Sigmoid colon (tissue), 6 donors: ENCODE measurements at regions not wholly inside any gene's neighbourhood (a gene's known extent, or its start where the extent isn't known, plus 50 kb on each side); places are given as distances from the start of the nearest gene placed in this dataset.

Experiments
- DNase-seq: peaks from one replicate; pipeline ENCODE4 v3.0.0-alpha.2; 2019
- H3K27ac ChIP-seq, 4 donors: fragments of 200-600 bp; sonication (generic); one replicate each; pipeline ENCODE4 v1.5.1; 2016 to 2019; ENCODE audit warnings: mild to moderate bottlenecking in 1 of 4
- H3K27me3 ChIP-seq, 3 donors: fragments of 200-600 bp; sonication (generic); one replicate each; pipeline ENCODE4 v1.5.1; 2019; ENCODE audit warnings: mild to moderate bottlenecking in 1 of 3
- H3K36me3 ChIP-seq, 4 donors: fragments of 200-600 bp; sonication (generic); one replicate each; pipeline ENCODE4 v1.5.1; 2016 to 2019
- H3K4me1 ChIP-seq, 4 donors: fragments of 200-600 bp; sonication (generic); one replicate each; pipeline ENCODE4 v1.5.1; 2017 to 2019
- H3K4me3 ChIP-seq, 4 donors: fragments of 200-600 bp; sonication (generic); one replicate each; pipeline ENCODE4 v1.5.1; 2017 to 2019; ENCODE audit warnings: mild to moderate bottlenecking in 2 of 4, moderate library complexity in 1 of 4
- H3K9me3 ChIP-seq, 4 donors: fragments of 200-600 bp in 3 of 4; sonication (generic) in 3 of 4; one replicate each; pipeline versions ENCODE4 v1.5.1 to v1.6.1; 2013 to 2019
- EP300 ChIP-seq, 4 donors: sonication (generic); formaldehyde crosslinking; IDR thresholded peaks; one replicate each; pipeline ENCODE4 v1.6.1; 2017; ENCODE audit warnings: antibody characterized with exemption in 4 of 4
- POLR2A ChIP-seq, 2 donors: fragments of 450-650 bp; IDR thresholded peaks; one replicate each; pipeline ENCODE4 v1.6.1; 2016; ENCODE audit warnings: antibody characterized with exemption in 2 of 2, mild to moderate bottlenecking in 2 of 2, moderate library complexity in 2 of 2
- POLR2AphosphoS5 ChIP-seq, 4 donors: sonication (generic); formaldehyde crosslinking; IDR thresholded peaks; one replicate each; pipeline ENCODE4 v1.6.1; 2017; ENCODE audit warnings: antibody characterized with exemption in 4 of 4
- WGBS, 2 donors: extraction: QIAGEN DNeasy Blood & Tissue Kit; methylation state at CpG; one replicate each; pipeline ENCODE4 v1.1.7; 2013; 5-methylcytosine and 5-hydroxymethylcytosine counted together
- intact Hi-C: fragments of 100-400 bp; cut with DNase I; formaldehyde crosslinking; loops from one replicate; pipeline ENCODE4 v1.15.1; 2023
- TF ChIP-seq, protein P1 (sequence below), 4 experiments: fragments of 450-650 bp in 3 of 4; fragments of 200-600 bp in 1 of 4; IDR thresholded peaks; one replicate each; pipeline ENCODE4 v1.5.1; 2016 to 2019; ENCODE audit warnings: antibody characterized with exemption in 4 of 4, mild to moderate bottlenecking in 3 of 4, moderate library complexity in 2 of 4
- donor health status: healthy with polysubstance abuse.
- donor health status: healthy.

DNA sequence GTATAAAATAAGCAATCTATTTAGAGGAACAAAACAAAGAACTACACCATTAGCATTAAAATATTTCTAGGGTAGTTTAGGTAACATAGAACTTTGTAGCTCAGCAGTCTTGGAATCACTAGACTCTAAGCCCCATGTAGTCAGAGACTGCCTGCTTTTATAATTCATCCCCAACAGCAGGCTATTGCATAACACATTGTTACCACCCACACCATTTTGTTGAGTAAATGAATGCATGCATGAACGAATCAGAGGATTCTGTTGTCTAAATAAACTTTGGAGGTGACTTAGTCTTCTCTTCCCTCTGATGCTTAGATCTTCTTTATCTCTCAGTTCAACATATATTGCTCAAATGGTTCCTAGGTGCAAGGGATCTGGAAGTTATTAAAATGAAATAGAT is 167.6 kb upstream of the TNP1 start:
- intact Hi-C loops, result no loop called here

DNA sequence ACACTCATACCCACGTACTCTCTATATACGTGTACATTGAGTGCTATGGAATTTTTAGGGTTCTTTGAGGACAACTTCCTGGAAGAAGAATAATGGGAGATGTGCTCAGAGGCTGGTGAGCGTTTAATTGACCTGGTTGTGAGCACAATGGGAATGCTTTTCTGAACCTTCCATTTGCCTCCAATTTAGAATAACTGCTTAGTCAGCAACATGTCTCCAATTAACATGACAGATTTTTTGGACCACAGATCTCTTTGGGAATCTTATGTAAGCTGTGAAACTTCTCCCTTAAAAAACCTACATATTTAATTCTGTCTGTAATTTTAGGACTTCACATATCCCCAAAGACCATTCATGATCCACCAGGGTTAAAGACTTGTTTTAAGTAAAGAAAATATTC is 166.7 kb upstream of the TNP1 start:
- Histone ChIP-seq H3K27me3 (no peaks in the 10 kb centered on the region), H3K4me3 (no peak overlapping the region), H3K36me3 (no peaks in the 10 kb centered on the region), H3K4me1 (no peaks in the 10 kb centered on the region), H3K9me3 (no peaks in the 10 kb centered on the region), H3K27ac (no peak overlapping the region)
- intact Hi-C loops, result no loop called here
- WGBS, 2 donors, result 76 to 82% methylated on average over 3 of the region's 3 CpGs
- TF ChIP-seq, protein P1, sequence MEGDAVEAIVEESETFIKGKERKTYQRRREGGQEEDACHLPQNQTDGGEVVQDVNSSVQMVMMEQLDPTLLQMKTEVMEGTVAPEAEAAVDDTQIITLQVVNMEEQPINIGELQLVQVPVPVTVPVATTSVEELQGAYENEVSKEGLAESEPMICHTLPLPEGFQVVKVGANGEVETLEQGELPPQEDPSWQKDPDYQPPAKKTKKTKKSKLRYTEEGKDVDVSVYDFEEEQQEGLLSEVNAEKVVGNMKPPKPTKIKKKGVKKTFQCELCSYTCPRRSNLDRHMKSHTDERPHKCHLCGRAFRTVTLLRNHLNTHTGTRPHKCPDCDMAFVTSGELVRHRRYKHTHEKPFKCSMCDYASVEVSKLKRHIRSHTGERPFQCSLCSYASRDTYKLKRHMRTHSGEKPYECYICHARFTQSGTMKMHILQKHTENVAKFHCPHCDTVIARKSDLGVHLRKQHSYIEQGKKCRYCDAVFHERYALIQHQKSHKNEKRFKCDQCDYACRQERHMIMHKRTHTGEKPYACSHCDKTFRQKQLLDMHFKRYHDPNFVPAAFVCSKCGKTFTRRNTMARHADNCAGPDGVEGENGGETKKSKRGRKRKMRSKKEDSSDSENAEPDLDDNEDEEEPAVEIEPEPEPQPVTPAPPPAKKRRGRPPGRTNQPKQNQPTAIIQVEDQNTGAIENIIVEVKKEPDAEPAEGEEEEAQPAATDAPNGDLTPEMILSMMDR (IDR thresholded peaks at IDR 0.05), result no peak
- no peak for TF ChIP-seq POLR2AphosphoS5 (IDR thresholded peaks at IDR 0.05)
- no peak for DNase-seq

More for the DNA sequence above, 167.6 kb upstream of the TNP1 start:
- Histone ChIP-seq H3K4me1 (no peaks in the 10 kb centered on the region), H3K4me3 (no peak overlapping the region), H3K36me3 (no peaks in the 10 kb centered on the region), H3K9me3 (no peaks in the 10 kb centered on the region), H3K27ac (no peak overlapping the region), H3K27me3 (no peaks in the 10 kb centered on the region)
- 16 to 64% methylated on average over 1 of the region's 1 CpG for WGBS, 2 donors
- DNase-seq, result no peak
- TF ChIP-seq, protein P1 (IDR thresholded peaks at IDR 0.05), result no peak
- no peak for TF ChIP-seq EP300 (IDR thresholded peaks at IDR 0.05)
- TF ChIP-seq POLR2AphosphoS5 (IDR thresholded peaks at IDR 0.05), result no peak
- no peak for TF ChIP-seq POLR2A (IDR thresholded peaks at IDR 0.05)

DNA sequence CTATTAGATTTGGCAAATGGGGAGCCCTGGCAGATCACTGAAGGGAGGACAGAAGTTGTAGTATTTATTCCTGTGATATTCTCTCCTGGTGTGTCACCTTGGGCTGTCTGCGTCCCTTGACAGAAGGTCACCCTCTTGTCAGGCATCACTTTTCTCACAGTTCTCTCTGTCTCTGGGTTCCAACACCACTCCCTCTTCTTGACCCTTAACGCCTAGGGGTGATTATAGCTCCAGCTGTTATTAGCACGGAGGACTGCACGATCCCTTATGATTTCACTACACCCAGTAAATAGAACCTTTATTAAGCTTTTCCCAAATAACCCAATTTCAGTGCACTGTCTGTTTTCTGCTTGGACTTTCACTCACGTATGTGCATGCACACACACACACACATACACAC is 166.3 kb upstream of the TNP1 start:
- H3K4me3 ChIP-seq, result no peak overlapping the region
- H3K9me3 ChIP-seq, result no peaks in the 10 kb centered on the region
- 88 to 90% methylated on average over 5 of the region's 5 CpGs for WGBS, 2 donors
- H3K27ac ChIP-seq, result no peak overlapping the region
- no peak for DNase-seq
- no peaks in the 10 kb centered on the region for H3K4me1 ChIP-seq
- TF ChIP-seq EP300 (IDR thresholded peaks at IDR 0.05) (no peak), POLR2AphosphoS5 (IDR thresholded peaks at IDR 0.05) (no peak), POLR2A (IDR thresholded peaks at IDR 0.05) (no peak)
- TF ChIP-seq, protein P1 (IDR thresholded peaks at IDR 0.05), result no peak
- H3K36me3 ChIP-seq, result no peaks in the 10 kb centered on the region
- no peaks in the 10 kb centered on the region for H3K27me3 ChIP-seq
- intact Hi-C loops, result no loop called here

DNA sequence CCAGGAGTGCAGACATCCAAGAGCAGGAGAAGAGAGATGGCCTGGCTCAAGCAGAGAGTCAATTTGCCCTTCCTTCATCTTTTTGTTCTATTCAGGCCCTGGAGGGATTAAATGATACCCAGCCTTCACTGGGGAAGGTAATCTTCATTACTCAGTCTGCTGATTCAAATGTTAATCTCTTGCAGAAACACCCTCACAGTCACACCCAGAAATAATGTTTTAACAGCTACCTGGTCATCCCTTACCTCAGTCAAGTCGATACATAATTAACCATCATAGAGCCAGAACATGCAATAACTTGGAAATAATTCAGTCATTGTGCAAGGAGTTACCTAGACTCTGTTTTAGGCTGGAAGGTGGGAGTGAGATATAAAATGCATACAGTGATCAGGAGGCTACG is 163.7 kb upstream of the TNP1 start:
- Histone ChIP-seq H3K27ac (no peak overlapping the region), H3K36me3 (no peaks in the 10 kb centered on the region), H3K4me1 (no peaks in the 10 kb centered on the region), H3K9me3 (no peaks in the 10 kb centered on the region), H3K27me3 (no peaks in the 10 kb centered on the region), H3K4me3 (no peak overlapping the region)
- TF ChIP-seq EP300 (IDR thresholded peaks at IDR 0.05) (no peak), POLR2A (IDR thresholded peaks at IDR 0.05) (no peak), POLR2AphosphoS5 (IDR thresholded peaks at IDR 0.05) (no peak)
- TF ChIP-seq, protein P1 (IDR thresholded peaks at IDR 0.05), result no peak
- 27 to 60% methylated on average over 2 of the region's 2 CpGs for WGBS, 2 donors
- intact Hi-C loops, result no loop called here
- no peak for DNase-seq

DNA sequence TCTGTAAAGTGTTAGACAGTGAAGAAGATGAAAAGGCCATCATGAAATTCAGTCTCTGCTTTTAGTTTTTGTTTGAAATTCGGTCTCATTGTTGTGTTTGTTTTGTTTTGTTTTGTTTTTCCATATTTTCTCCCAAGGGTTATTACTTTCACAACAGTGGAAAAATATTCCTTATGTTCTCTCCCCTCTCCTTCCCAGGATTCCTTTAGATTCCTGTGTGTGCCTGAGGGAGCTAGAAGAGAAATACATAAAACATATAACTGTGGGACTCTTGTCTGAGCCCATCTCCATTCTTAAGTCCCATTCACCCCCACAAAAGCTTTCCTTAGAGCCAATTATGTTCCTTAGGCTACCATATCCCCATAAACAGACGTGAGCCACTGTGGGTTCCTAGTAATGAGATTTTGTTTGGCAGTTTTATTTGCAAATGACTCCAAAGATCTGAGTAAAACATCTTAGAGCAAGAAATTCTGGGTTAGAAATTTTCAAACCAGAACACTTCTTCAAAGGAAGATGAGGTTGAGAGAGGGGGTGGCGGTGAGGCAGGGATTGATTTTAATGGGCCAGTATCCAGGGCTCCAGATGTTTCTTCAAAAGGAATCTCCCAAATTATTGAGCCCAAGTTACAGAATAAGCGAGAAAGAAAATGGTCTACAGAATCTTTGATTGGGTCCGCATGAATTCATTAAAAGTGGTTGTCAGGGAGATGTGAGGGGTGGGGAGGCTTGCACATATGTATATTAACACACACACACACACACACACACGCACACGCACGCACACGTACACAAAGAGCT is 157.8 kb upstream of the TNP1 start:
- TF ChIP-seq, protein P1 (IDR thresholded peaks at IDR 0.05), result no peak
- TF ChIP-seq POLR2AphosphoS5 (IDR thresholded peaks at IDR 0.05) (no peak), POLR2A (IDR thresholded peaks at IDR 0.05) (no peak), EP300 (IDR thresholded peaks at IDR 0.05) (no peak)
- H3K4me3 ChIP-seq, result no peak overlapping the region
- WGBS, 2 donors, result 72 to 80% methylated on average over 9 of the region's 9 CpGs
- peaks cover 0 to 16% (median 3%) of the 10 kb centered on the region in 4 donors for H3K4me1 ChIP-seq
- no peak for DNase-seq
- no peaks in the 10 kb centered on the region for H3K36me3 ChIP-seq
- peak overlapping the region in 1 of 4 donors; percentile 9 for H3K27ac ChIP-seq
- no peaks in the 10 kb centered on the region for H3K9me3 ChIP-seq
- H3K27me3 ChIP-seq, result no peaks in the 10 kb centered on the region
- intact Hi-C loops, result no loop called here
